ENCODE measurements at regions not wholly inside any gene's neighbourhood (a gene's known extent, or its start where the extent isn't known, plus 50 kb on each side); places are given as distances from the start of the nearest gene placed in this dataset.

GRCh38 chr5:3349704-3350565 lies 245.7 kb upstream of the IRX1 start:
- H3K4me1 ChIP-seq: no peaks in the 10 kb centered on the region
- no peak overlapping the region for H3K4me3 ChIP-seq
- WGBS, 2 donors: 84 to 92% methylated on average over 10 of the region's 10 CpGs
- TF ChIP-seq POLR2A (IDR thresholded peaks at IDR 0.05): no peak
- no peak for TF ChIP-seq EP300 (IDR thresholded peaks at IDR 0.05)
- TF ChIP-seq, protein P1, sequence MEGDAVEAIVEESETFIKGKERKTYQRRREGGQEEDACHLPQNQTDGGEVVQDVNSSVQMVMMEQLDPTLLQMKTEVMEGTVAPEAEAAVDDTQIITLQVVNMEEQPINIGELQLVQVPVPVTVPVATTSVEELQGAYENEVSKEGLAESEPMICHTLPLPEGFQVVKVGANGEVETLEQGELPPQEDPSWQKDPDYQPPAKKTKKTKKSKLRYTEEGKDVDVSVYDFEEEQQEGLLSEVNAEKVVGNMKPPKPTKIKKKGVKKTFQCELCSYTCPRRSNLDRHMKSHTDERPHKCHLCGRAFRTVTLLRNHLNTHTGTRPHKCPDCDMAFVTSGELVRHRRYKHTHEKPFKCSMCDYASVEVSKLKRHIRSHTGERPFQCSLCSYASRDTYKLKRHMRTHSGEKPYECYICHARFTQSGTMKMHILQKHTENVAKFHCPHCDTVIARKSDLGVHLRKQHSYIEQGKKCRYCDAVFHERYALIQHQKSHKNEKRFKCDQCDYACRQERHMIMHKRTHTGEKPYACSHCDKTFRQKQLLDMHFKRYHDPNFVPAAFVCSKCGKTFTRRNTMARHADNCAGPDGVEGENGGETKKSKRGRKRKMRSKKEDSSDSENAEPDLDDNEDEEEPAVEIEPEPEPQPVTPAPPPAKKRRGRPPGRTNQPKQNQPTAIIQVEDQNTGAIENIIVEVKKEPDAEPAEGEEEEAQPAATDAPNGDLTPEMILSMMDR (IDR thresholded peaks at IDR 0.05): no peak
- no peak overlapping the region for H3K27ac ChIP-seq
- H3K27me3 ChIP-seq: no peaks in the 10 kb centered on the region
- no peak for DNase-seq (ENCODE audit: low spot score in 2 of 2)
- peaks cover 0 to 15% (median 0%) of the 10 kb centered on the region in 4 donors for H3K9me3 ChIP-seq
- no peaks in the 10 kb centered on the region for H3K36me3 ChIP-seq

DNA sequence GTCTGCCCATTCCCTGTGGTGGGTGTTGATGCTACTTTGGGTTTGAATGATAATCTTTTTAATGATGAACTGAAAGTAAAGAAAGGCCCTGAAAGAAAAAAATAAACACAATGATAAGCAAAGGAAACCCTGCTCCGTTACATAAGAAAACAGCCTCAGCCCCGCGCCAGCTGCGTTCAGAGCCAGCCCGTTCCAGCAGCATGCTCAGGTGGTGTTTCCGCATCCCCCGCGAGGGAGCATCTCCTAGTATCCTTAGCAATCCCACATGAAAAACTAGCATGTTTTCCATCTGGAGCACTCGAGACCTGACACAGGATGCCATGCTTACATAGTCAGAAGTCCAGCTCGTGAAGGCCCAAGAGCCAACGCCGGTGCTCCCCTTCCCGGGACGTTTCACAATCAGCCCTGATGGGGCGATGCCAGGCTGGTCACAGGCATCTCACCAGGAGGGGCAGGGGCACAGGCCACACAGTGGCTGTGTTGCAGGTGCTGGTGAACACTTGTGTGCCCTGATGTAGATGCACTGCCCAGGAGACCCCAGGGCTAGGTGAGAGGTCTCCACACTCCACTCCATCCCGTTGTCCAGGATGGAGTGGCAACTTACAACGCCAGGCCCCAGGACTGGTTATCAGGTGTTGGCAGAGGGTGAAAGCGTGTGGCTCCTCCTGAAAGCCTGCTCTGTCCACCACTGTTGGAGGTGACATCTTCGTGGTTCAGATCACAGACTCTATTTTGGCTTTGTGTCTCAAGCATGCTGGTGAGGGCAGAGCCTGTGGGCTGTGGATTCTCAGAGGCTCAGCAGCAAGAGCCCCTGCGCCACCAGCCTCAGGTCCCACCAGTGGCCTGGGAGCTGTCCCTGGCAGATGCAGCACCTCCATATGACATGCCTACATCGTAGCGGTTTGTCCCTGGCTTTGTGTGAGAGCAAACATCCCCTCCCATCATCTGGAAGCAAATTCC lies 246.8 kb upstream of the IRX1 start:
- Histone ChIP-seq H3K27ac (no peak overlapping the region), H3K4me3 (no peak overlapping the region), H3K4me1 (no peaks in the 10 kb centered on the region), H3K36me3 (no peaks in the 10 kb centered on the region), H3K27me3 (no peaks in the 10 kb centered on the region), H3K9me3 (peaks cover 0 to 15% (median 0%) of the 10 kb centered on the region in 4 donors)
- no peak for DNase-seq (ENCODE audit: low spot score in 2 of 2)
- no peak for TF ChIP-seq POLR2A (IDR thresholded peaks at IDR 0.05)
- TF ChIP-seq, protein P1 (IDR thresholded peaks at IDR 0.05): no peak
- TF ChIP-seq EP300 (IDR thresholded peaks at IDR 0.05): no peak
- 87 to 89% methylated on average over 19 to 20 of the region's 22 CpGs for WGBS, 2 donors

DNA sequence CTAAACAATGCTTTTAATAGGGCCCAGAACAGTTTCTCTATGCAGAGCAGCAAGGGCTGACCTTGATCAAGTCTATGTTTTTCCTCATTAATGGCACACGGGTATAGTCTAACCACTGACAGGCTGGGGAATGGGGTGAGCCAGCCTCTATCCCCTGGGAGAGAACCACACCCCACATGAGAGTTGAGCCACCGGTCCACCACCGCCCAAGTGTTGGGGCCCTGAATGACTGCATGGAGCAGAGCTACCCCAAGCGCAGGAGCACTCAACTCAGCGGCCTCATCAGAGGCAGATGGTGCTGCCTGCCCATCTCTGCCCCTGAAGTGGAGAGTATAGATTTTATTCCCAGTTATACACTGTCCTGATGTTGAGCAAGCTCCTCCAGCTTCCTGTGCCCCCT lies 247.9 kb upstream of the IRX1 start:
- 88 to 96% methylated on average over 5 of the region's 5 CpGs for WGBS, 2 donors
- DNase-seq (ENCODE audit: low spot score in 2 of 2): no peak

GRCh38 chr5:3346111-3346820 lies 249.4 kb upstream of the IRX1 start:
- Histone ChIP-seq H3K4me3 (no peak overlapping the region), H3K36me3 (no peaks in the 10 kb centered on the region), H3K4me1 (no peaks in the 10 kb centered on the region), H3K27ac (no peak overlapping the region), H3K27me3 (no peaks in the 10 kb centered on the region), H3K9me3 (peaks cover 0 to 14% (median 0%) of the 10 kb centered on the region in 4 donors)
- no peak for DNase-seq (ENCODE audit: low spot score in 2 of 2)
- WGBS, 2 donors: 84 to 85% methylated on average over 26 of the region's 26 CpGs
- TF ChIP-seq POLR2A (IDR thresholded peaks at IDR 0.05): no peak
- TF ChIP-seq, protein P1 (IDR thresholded peaks at IDR 0.05): no peak
- TF ChIP-seq EP300 (IDR thresholded peaks at IDR 0.05): no peak

More for the DNA sequence above, 247.9 kb upstream of the IRX1 start:
- TF ChIP-seq, protein P1 (IDR thresholded peaks at IDR 0.05): no peak
- TF ChIP-seq EP300 (IDR thresholded peaks at IDR 0.05) (no peak), POLR2A (IDR thresholded peaks at IDR 0.05) (no peak)
- Histone ChIP-seq H3K9me3 (peaks cover 0 to 15% (median 0%) of the 10 kb centered on the region in 4 donors), H3K27me3 (no peaks in the 10 kb centered on the region), H3K4me1 (no peaks in the 10 kb centered on the region), H3K36me3 (no peaks in the 10 kb centered on the region), H3K27ac (no peak overlapping the region), H3K4me3 (no peak overlapping the region)

All from tibial nerve (tissue), 4 donors.